ENCODE measurements at regions not wholly inside any gene's neighbourhood (a gene's known extent, or its start where the extent isn't known, plus 50 kb on each side); places are given as distances from the start of the nearest gene placed in this dataset.

GRCh38 chr2:234158812-234159211, 108.3 kb downstream of the SPP2 start:
- no peaks in the 10 kb centered on the region for H3K36me3 Mint-ChIP-seq
- H3K36me3 ChIP-seq (replicated peaks in 1 of 2; ENCODE audit: control insufficient read depth in 1 of 2, insufficient read depth in 2 of 2, low read length in 2 of 2), result no peaks in the 10 kb centered on the region
- H3K4me1 ChIP-seq (ENCODE audit: control insufficient read depth in 1 of 2, insufficient read depth in 2 of 2, low read length in 2 of 2), result no peaks in the 10 kb centered on the region
- no peaks in the 10 kb centered on the region for H3K9me3 ChIP-seq (replicated peaks in 1 of 2; ENCODE audit: control insufficient read depth in 1 of 2, insufficient read depth in 1 of 2, low read length in 2 of 2)
- TF ChIP-seq CTCF (IDR thresholded peaks at IDR 0.05), result no peak
- H3K4me2 ChIP-seq (replicated peaks; ENCODE audit: extremely low read depth, low read length, poor library complexity, severe bottlenecking), result no peak overlapping the region
- H2AFZ ChIP-seq (ENCODE audit: insufficient read depth, low read depth, low read length, poor library complexity, severe bottlenecking), result no peak overlapping the region
- H3K4me3 Mint-ChIP-seq, result no peak overlapping the region
- H3K27me3 ChIP-seq (ENCODE audit: control insufficient read depth in 2 of 2, insufficient read depth in 2 of 2, low read length in 2 of 2), result no peaks in the 10 kb centered on the region
- peaks cover 3 to 8% (median 4%) of the 10 kb centered on the region in 3 donors for H3K27me3 Mint-ChIP-seq (ENCODE audit: low read depth in 3 of 3)
- no peaks in the 10 kb centered on the region for H4K20me1 ChIP-seq (ENCODE audit: insufficient read depth, low read length)
- H3K27ac Mint-ChIP-seq, result no peak overlapping the region
- intact Hi-C loops (cut with micrococcal nuclease), result no loop called here
- no peak overlapping the region for H3K9ac ChIP-seq (ENCODE audit: insufficient read depth, low read length, poor library complexity, severe bottlenecking)
- no peaks in the 10 kb centered on the region for H3K4me1 Mint-ChIP-seq
- H3K27ac ChIP-seq (ENCODE audit: low read depth in 1 of 2, low read length in 2 of 2), result no peak overlapping the region
- no peak overlapping the region for H3K4me3 ChIP-seq (replicated peaks in 1 of 3; ENCODE audit: low read depth in 2 of 3, low read length in 3 of 3)
- WGBS (ENCODE audit: insufficient coverage), result 50% methylated on average over 1 of the region's 4 CpGs
- DNase-seq, result no peak
- peaks cover 0 to 5% (median 0%) of the 10 kb centered on the region in 7 donors for H3K9me3 Mint-ChIP-seq
- no peaks in the 10 kb centered on the region for H3K79me2 ChIP-seq (ENCODE audit: insufficient read depth, low read length)

GRCh38 chr2:234157817-234158588, 107.5 kb downstream of the SPP2 start:
- H3K36me3 ChIP-seq (replicated peaks in 1 of 2; ENCODE audit: control insufficient read depth in 1 of 2, insufficient read depth in 2 of 2, low read length in 2 of 2), result no peaks in the 10 kb centered on the region
- no peak overlapping the region for H3K9ac ChIP-seq (ENCODE audit: insufficient read depth, low read length, poor library complexity, severe bottlenecking)
- no peaks in the 10 kb centered on the region for H3K9me3 ChIP-seq (replicated peaks in 1 of 2; ENCODE audit: control insufficient read depth in 1 of 2, insufficient read depth in 1 of 2, low read length in 2 of 2)
- intact Hi-C loops (cut with micrococcal nuclease), result no loop called here
- Mint-ChIP-seq H3K27me3 (ENCODE audit: low read depth in 3 of 3) (peaks cover 3 to 6% (median 4%) of the 10 kb centered on the region in 3 donors), H3K36me3 (no peaks in the 10 kb centered on the region), H3K4me1 (no peaks in the 10 kb centered on the region), H3K9me3 (peaks cover 0 to 5% (median 0%) of the 10 kb centered on the region in 7 donors), H3K27ac (no peak overlapping the region), H3K4me3 (no peak overlapping the region)
- no peaks in the 10 kb centered on the region for H4K20me1 ChIP-seq (ENCODE audit: insufficient read depth, low read length)
- no peak for TF ChIP-seq CTCF (IDR thresholded peaks at IDR 0.05)
- H3K4me1 ChIP-seq (ENCODE audit: control insufficient read depth in 1 of 2, insufficient read depth in 2 of 2, low read length in 2 of 2), result no peaks in the 10 kb centered on the region
- no peaks in the 10 kb centered on the region for H3K79me2 ChIP-seq (ENCODE audit: insufficient read depth, low read length)
- no peak overlapping the region for H2AFZ ChIP-seq (ENCODE audit: insufficient read depth, low read depth, low read length, poor library complexity, severe bottlenecking)
- no peaks in the 10 kb centered on the region for H3K27me3 ChIP-seq (ENCODE audit: control insufficient read depth in 2 of 2, insufficient read depth in 2 of 2, low read length in 2 of 2)
- no peak overlapping the region for H3K27ac ChIP-seq (ENCODE audit: low read depth in 1 of 2, low read length in 2 of 2)
- no peak for DNase-seq
- no peak overlapping the region for H3K4me2 ChIP-seq (replicated peaks; ENCODE audit: extremely low read depth, low read length, poor library complexity, severe bottlenecking)
- 33% methylated on average over 1 of the region's 3 CpGs for WGBS (ENCODE audit: insufficient coverage)
- H3K4me3 ChIP-seq (replicated peaks in 1 of 3; ENCODE audit: low read depth in 2 of 3, low read length in 3 of 3), result no peak overlapping the region
